ENCODE measurements at regions not wholly inside any gene's neighbourhood (a gene's known extent, or its start where the extent isn't known, plus 50 kb on each side); places are given as distances from the start of the nearest gene placed in this dataset.

DNA sequence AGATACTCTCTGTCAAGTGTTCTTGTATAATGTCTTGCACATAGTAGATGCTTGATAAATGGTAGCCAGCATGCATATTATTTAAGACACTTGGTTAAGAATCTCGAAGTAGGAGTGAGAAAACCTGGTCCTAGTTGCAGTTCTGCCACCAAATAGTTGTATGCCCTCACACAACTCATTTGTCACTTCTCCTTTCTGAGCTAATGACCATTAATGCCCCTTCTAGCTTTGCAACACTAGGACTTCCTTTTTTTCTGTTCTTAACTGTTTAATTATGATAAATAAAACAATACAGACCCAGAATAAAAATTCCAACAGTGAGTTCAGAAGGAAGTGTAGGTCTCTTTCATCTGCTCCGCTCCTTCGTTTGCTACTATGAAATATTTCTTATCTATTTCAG is 453.6 kb downstream of the TMEM135 start:
- DNase-seq (ENCODE audit: low spot score) = no peak
- WGBS = 54% methylated on average over 3 of the region's 3 CpGs
- no peaks in the 10 kb centered on the region for H3K36me3 ChIP-seq (ENCODE audit: control insufficient read depth in 4 of 4, insufficient read depth in 3 of 4, low read depth in 1 of 4, low read length in 3 of 4)
- no peak overlapping the region for H3K4me3 ChIP-seq (ENCODE audit: low read depth in 1 of 3, low read length in 3 of 3)
- H3K27ac ChIP-seq (ENCODE audit: low read depth in 1 of 2, low read length in 2 of 2) = no peak overlapping the region
- H3K4me1 ChIP-seq (ENCODE audit: control insufficient read depth in 4 of 4, insufficient read depth in 4 of 4, low read length in 3 of 4) = no peaks in the 10 kb centered on the region
- TF ChIP-seq HNF4G (IDR thresholded peaks at IDR 0.05) (no peak), FOXA2 (IDR thresholded peaks at IDR 0.05) (no peak), HNF4A (conservative IDR thresholded peaks at IDR 0.05) (no peak), EGR1 (IDR thresholded peaks at IDR 0.05; ENCODE audit: low read depth in 2 of 2) (no peak)
- no peaks in the 10 kb centered on the region for H3K27me3 ChIP-seq (ENCODE audit: control insufficient read depth in 4 of 4, insufficient read depth in 4 of 4, low read length in 3 of 4)
- no peaks in the 10 kb centered on the region for H3K9me3 ChIP-seq (ENCODE audit: control insufficient read depth in 4 of 4, low read length in 3 of 4)
- no peak overlapping the region for H3K9ac ChIP-seq (ENCODE audit: low read depth in 1 of 2, low read length in 2 of 2)

DNA sequence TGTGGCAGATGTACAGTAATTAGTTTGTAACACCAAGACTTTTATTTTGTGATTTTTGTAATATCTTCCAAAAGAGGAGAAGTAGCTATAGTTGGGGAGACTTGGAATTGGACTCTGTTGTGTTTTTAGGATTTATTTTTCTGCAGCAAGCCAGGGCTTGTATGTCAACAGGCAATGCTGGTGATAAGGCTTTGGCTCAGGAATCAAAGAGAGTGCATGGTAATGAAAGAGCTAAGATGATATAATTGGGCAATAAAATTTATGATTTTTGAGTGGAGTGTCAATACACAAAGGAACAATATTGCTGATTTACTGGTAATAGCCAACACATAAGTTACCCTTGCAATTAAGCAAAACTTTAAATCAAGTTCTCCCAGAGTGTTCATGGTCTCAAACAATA is 452.9 kb downstream of the TMEM135 start:
- DNase-seq (ENCODE audit: low spot score) = no peak
- no peaks in the 10 kb centered on the region for H3K9me3 ChIP-seq (ENCODE audit: control insufficient read depth in 4 of 4, low read length in 3 of 4)
- H3K27me3 ChIP-seq (ENCODE audit: control insufficient read depth in 4 of 4, insufficient read depth in 4 of 4, low read length in 3 of 4) = no peaks in the 10 kb centered on the region
- H3K9ac ChIP-seq (ENCODE audit: low read depth in 1 of 2, low read length in 2 of 2) = no peak overlapping the region
- H3K27ac ChIP-seq (ENCODE audit: low read depth in 1 of 2, low read length in 2 of 2) = no peak overlapping the region
- H3K4me3 ChIP-seq (ENCODE audit: low read depth in 1 of 3, low read length in 3 of 3) = no peak overlapping the region
- no peaks in the 10 kb centered on the region for H3K4me1 ChIP-seq (ENCODE audit: control insufficient read depth in 4 of 4, insufficient read depth in 4 of 4, low read length in 3 of 4)
- TF ChIP-seq HNF4G (IDR thresholded peaks at IDR 0.05) (no peak), HNF4A (conservative IDR thresholded peaks at IDR 0.05) (no peak), SP1 (IDR thresholded peaks at IDR 0.05) (no peak), EGR1 (IDR thresholded peaks at IDR 0.05; ENCODE audit: low read depth in 2 of 2) (no peak), RAD21 (IDR thresholded peaks at IDR 0.05) (no peak), RXRA (IDR thresholded peaks at IDR 0.05) (no peak), NR2F2 (IDR thresholded peaks at IDR 0.05) (no peak), YY1 (IDR thresholded peaks at IDR 0.05) (no peak), GABPA (IDR thresholded peaks at IDR 0.05 in 1 of 2, conservative IDR thresholded peaks at IDR 0.05 in 1 of 2) (no peak)
- TF ChIP-seq, protein P1, sequence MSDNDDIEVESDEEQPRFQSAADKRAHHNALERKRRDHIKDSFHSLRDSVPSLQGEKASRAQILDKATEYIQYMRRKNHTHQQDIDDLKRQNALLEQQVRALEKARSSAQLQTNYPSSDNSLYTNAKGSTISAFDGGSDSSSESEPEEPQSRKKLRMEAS (IDR thresholded peaks at IDR 0.05) = no peak
- TF ChIP-seq, protein P2, sequence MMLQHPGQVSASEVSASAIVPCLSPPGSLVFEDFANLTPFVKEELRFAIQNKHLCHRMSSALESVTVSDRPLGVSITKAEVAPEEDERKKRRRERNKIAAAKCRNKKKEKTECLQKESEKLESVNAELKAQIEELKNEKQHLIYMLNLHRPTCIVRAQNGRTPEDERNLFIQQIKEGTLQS (IDR thresholded peaks at IDR 0.05) = no peak
- TF ChIP-seq, protein P3, sequence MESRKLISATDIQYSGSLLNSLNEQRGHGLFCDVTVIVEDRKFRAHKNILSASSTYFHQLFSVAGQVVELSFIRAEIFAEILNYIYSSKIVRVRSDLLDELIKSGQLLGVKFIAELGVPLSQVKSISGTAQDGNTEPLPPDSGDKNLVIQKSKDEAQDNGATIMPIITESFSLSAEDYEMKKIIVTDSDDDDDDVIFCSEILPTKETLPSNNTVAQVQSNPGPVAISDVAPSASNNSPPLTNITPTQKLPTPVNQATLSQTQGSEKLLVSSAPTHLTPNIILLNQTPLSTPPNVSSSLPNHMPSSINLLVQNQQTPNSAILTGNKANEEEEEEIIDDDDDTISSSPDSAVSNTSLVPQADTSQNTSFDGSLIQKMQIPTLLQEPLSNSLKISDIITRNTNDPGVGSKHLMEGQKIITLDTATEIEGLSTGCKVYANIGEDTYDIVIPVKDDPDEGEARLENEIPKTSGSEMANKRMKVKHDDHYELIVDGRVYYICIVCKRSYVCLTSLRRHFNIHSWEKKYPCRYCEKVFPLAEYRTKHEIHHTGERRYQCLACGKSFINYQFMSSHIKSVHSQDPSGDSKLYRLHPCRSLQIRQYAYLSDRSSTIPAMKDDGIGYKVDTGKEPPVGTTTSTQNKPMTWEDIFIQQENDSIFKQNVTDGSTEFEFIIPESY (IDR thresholded peaks at IDR 0.05) = no peak
- no peaks in the 10 kb centered on the region for H3K36me3 ChIP-seq (ENCODE audit: control insufficient read depth in 4 of 4, insufficient read depth in 3 of 4, low read depth in 1 of 4, low read length in 3 of 4)

DNA sequence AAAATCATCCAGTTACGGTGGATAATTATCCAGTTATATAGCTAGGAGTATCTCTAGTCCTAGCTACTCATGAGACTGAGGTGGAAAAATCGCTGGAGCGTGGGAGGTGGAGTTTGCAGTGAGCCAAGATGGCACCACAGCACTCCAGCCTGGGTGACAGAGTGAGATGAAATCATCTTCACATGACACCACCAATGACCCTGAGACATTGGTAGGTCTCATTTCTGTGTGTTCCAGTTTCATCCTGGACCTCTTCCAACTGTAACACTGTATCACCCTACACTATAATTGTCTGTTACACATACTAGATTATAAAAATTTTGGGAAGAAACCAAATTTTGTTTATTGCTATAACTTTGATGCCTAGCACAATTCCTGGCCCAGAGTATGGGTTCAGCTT is 446.8 kb downstream of the TMEM135 start:
- no peak overlapping the region for H3K9ac ChIP-seq (ENCODE audit: low read depth in 1 of 2, low read length in 2 of 2)
- no peak overlapping the region for H3K4me3 ChIP-seq (ENCODE audit: low read depth in 1 of 3, low read length in 3 of 3)
- H3K27me3 ChIP-seq (ENCODE audit: control insufficient read depth in 4 of 4, insufficient read depth in 4 of 4, low read length in 3 of 4) = no peaks in the 10 kb centered on the region
- TF ChIP-seq FOXA2 (IDR thresholded peaks at IDR 0.05) = no peak
- TF ChIP-seq GABPA (IDR thresholded peaks at IDR 0.05 in 1 of 2, conservative IDR thresholded peaks at IDR 0.05 in 1 of 2) = no peak
- TF ChIP-seq, protein P2 (IDR thresholded peaks at IDR 0.05) = no peak
- no peak for TF ChIP-seq SP1 (IDR thresholded peaks at IDR 0.05)
- no peak for TF ChIP-seq RAD21 (IDR thresholded peaks at IDR 0.05)
- no peak for TF ChIP-seq JUND (IDR thresholded peaks at IDR 0.05)
- no peak for TF ChIP-seq HNF4G (IDR thresholded peaks at IDR 0.05)
- no peak for TF ChIP-seq HNF4A (conservative IDR thresholded peaks at IDR 0.05)
- TF ChIP-seq, protein P4, sequence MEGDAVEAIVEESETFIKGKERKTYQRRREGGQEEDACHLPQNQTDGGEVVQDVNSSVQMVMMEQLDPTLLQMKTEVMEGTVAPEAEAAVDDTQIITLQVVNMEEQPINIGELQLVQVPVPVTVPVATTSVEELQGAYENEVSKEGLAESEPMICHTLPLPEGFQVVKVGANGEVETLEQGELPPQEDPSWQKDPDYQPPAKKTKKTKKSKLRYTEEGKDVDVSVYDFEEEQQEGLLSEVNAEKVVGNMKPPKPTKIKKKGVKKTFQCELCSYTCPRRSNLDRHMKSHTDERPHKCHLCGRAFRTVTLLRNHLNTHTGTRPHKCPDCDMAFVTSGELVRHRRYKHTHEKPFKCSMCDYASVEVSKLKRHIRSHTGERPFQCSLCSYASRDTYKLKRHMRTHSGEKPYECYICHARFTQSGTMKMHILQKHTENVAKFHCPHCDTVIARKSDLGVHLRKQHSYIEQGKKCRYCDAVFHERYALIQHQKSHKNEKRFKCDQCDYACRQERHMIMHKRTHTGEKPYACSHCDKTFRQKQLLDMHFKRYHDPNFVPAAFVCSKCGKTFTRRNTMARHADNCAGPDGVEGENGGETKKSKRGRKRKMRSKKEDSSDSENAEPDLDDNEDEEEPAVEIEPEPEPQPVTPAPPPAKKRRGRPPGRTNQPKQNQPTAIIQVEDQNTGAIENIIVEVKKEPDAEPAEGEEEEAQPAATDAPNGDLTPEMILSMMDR (IDR thresholded peaks at IDR 0.05; ENCODE audit: low read depth, low read length, missing input control) = no peak
- no peak for TF ChIP-seq YY1 (IDR thresholded peaks at IDR 0.05)
- no peak for TF ChIP-seq FOXA1 (IDR thresholded peaks at IDR 0.05)
- TF ChIP-seq, protein P5, sequence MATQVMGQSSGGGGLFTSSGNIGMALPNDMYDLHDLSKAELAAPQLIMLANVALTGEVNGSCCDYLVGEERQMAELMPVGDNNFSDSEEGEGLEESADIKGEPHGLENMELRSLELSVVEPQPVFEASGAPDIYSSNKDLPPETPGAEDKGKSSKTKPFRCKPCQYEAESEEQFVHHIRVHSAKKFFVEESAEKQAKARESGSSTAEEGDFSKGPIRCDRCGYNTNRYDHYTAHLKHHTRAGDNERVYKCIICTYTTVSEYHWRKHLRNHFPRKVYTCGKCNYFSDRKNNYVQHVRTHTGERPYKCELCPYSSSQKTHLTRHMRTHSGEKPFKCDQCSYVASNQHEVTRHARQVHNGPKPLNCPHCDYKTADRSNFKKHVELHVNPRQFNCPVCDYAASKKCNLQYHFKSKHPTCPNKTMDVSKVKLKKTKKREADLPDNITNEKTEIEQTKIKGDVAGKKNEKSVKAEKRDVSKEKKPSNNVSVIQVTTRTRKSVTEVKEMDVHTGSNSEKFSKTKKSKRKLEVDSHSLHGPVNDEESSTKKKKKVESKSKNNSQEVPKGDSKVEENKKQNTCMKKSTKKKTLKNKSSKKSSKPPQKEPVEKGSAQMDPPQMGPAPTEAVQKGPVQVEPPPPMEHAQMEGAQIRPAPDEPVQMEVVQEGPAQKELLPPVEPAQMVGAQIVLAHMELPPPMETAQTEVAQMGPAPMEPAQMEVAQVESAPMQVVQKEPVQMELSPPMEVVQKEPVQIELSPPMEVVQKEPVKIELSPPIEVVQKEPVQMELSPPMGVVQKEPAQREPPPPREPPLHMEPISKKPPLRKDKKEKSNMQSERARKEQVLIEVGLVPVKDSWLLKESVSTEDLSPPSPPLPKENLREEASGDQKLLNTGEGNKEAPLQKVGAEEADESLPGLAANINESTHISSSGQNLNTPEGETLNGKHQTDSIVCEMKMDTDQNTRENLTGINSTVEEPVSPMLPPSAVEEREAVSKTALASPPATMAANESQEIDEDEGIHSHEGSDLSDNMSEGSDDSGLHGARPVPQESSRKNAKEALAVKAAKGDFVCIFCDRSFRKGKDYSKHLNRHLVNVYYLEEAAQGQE (IDR thresholded peaks at IDR 0.05) = no peak
- no peak for TF ChIP-seq EGR1 (IDR thresholded peaks at IDR 0.05; ENCODE audit: low read depth in 2 of 2)
- TF ChIP-seq NR2F2 (IDR thresholded peaks at IDR 0.05) = no peak
- TF ChIP-seq, protein P1 (IDR thresholded peaks at IDR 0.05) = no peak

More for the DNA sequence above, 446.8 kb downstream of the TMEM135 start:
- no peak for DNase-seq (ENCODE audit: low spot score)
- WGBS = 92% methylated on average over 3 of the region's 3 CpGs
- Histone ChIP-seq H3K9me3 (ENCODE audit: control insufficient read depth in 4 of 4, low read length in 3 of 4) (no peaks in the 10 kb centered on the region), H3K27ac (ENCODE audit: low read depth in 1 of 2, low read length in 2 of 2) (no peak overlapping the region), H3K4me1 (ENCODE audit: control insufficient read depth in 4 of 4, insufficient read depth in 4 of 4, low read length in 3 of 4) (no peaks in the 10 kb centered on the region), H3K36me3 (ENCODE audit: control insufficient read depth in 4 of 4, insufficient read depth in 3 of 4, low read depth in 1 of 4, low read length in 3 of 4) (no peaks in the 10 kb centered on the region)

Data from liver (tissue), 8 donors.